Stimulated activated CD4-positive, alpha-beta T cell treated with anti-CD3 and anti-CD28 coated beads, Interleukin-1b, Interleukin-23, amount 100 ng/mL, for 24 hours (primary cell): ENCODE measurements at regions not wholly inside any gene's neighbourhood (a gene's known extent, or its start where the extent isn't known, plus 50 kb on each side); places are given as distances from the start of the nearest gene placed in this dataset.

ENCODE experiments used
- DNase-seq, 4 experiments: peaks; one replicate each; pipeline ENCODE4 v3.0.0-alpha.2; 2020; ENCODE audit warnings: low read depth in 4 of 4, low spot score in 1 of 4

- DNase-seq = no peak
Measured at GRCh38 chr10:123587110-123587509, 79.0 kb upstream of the GPR26 start.

GRCh38 chr10:123588386-123588914 is 77.7 kb upstream of the GPR26 start:
- no peak for DNase-seq

GRCh38 chr10:123595661-123596060 is 70.5 kb upstream of the GPR26 start:
- no peak for DNase-seq

- no peak for DNase-seq
Measured at GRCh38 chr10:123597676-123598075, 68.5 kb upstream of the GPR26 start.

- DNase-seq = no peak
Measured at GRCh38 chr10:123599366-123599849, 66.7 kb upstream of the GPR26 start.

- no peak for DNase-seq
Measured at GRCh38 chr10:123600177-123600576, 66.0 kb upstream of the GPR26 start.

- DNase-seq = no peak
Measured at GRCh38 chr10:123603130-123603529, 63.0 kb upstream of the GPR26 start.

- DNase-seq = no peak
Measured at GRCh38 chr10:123604506-123604905, 61.6 kb upstream of the GPR26 start.

GRCh38 chr10:123606006-123606405 is 60.1 kb upstream of the GPR26 start:
- DNase-seq = no peak

GRCh38 chr10:123606955-123607354 is 59.2 kb upstream of the GPR26 start:
- no peak for DNase-seq

GRCh38 chr10:123607386-123607785 is 58.8 kb upstream of the GPR26 start:
- DNase-seq = no peak

GRCh38 chr10:123608047-123608446 is 58.1 kb upstream of the GPR26 start:
- no peak for DNase-seq

- DNase-seq = no peak
Measured at GRCh38 chr10:123611243-123611642, 54.9 kb upstream of the GPR26 start.

- DNase-seq = no peak
Measured at GRCh38 chr10:123611876-123612275, 54.3 kb upstream of the GPR26 start.

GRCh38 chr10:123613346-123613850 is 52.8 kb upstream of the GPR26 start:
- no peak for DNase-seq

GRCh38 chr10:123614888-123615287 is 51.3 kb upstream of the GPR26 start:
- DNase-seq = peak in 3 of 4 experiments; percentile 9 to 30 (median 9)
